Right lobe of liver (tissue), 4 donors: ENCODE measurements at regions not wholly inside any gene's neighbourhood (a gene's known extent, or its start where the extent isn't known, plus 50 kb on each side); places are given as distances from the start of the nearest gene placed in this dataset.

Experiments
- CTCF ChIP-seq, 4 donors: fragments of 200-600 bp in 3 of 4; fragments of 450-650 bp in 1 of 4; IDR thresholded peaks; one replicate each; pipeline versions ENCODE4 v1.5.1 to v1.8.0; 2016 to 2022; ENCODE audit warnings: antibody characterized with exemption in 4 of 4, mild to moderate bottlenecking in 2 of 4
- POLR2A ChIP-seq: fragments of 450-650 bp; IDR thresholded peaks from one replicate; pipeline ENCODE4 v1.6.1; 2017; ENCODE audit warnings: antibody characterized with exemption, mild to moderate bottlenecking
- donor health status: DM: no; HTN: no; CAD: no.
- donor health status: DM: no; HTN: no; CAD: no.
- donor health status: DM: no; HTN: yes; CAD: no.

GRCh38 chrX:98448524-98448923 lies 1564.8 kb downstream of the RPA4 start:
- TF ChIP-seq CTCF (IDR thresholded peaks at IDR 0.05) (no peak), POLR2A (no peak)
